Uterus (tissue), 3 donors: ENCODE measurements at regions not wholly inside any gene's neighbourhood (a gene's known extent, or its start where the extent isn't known, plus 50 kb on each side); places are given as distances from the start of the nearest gene placed in this dataset.

ENCODE experiments used
- DNase-seq, 2 donors: peaks; one replicate each; pipeline ENCODE4 v3.0.0-alpha.2; 2019 to 2020
- H3K27ac ChIP-seq, 2 donors: fragments of 200-600 bp; sonication (generic); 1 replicate in 1 of 2; 2 replicates in 1 of 2; pipeline ENCODE4 v1.5.1; 2016 to 2018
- H3K27me3 ChIP-seq, 2 donors: fragments of 200-600 bp; sonication (generic); one replicate each; pipeline ENCODE4 v1.5.1; 2018 to 2019; ENCODE audit warnings: control low read depth in 1 of 2
- H3K36me3 ChIP-seq, 2 donors: fragments of 200-600 bp; sonication (generic); one replicate each; pipeline ENCODE4 v1.5.1; 2019; ENCODE audit warnings: control low read depth in 1 of 2
- H3K4me1 ChIP-seq, 2 donors: fragments of 200-600 bp; sonication (generic); one replicate each; pipeline ENCODE4 v1.5.1; 2018 to 2019; ENCODE audit warnings: control low read depth in 1 of 2
- H3K4me3 ChIP-seq, 2 donors: fragments of 200-600 bp; sonication (generic); 1 replicate in 1 of 2; 2 replicates in 1 of 2; pipeline ENCODE4 v1.5.1; 2018 to 2019; ENCODE audit warnings: mild to moderate bottlenecking in 1 of 2
- H3K9me3 ChIP-seq, 2 donors: fragments of 200-600 bp; sonication (generic); one replicate each; pipeline ENCODE4 v1.5.1; 2019; ENCODE audit warnings: control low read depth in 1 of 2
- POLR2A ChIP-seq, 2 donors: fragments of 450-650 bp; IDR thresholded peaks; one replicate each; pipeline ENCODE4 v1.6.1; 2016; ENCODE audit warnings: antibody characterized with exemption in 2 of 2, mild to moderate bottlenecking in 1 of 2, moderate library complexity in 1 of 2
- intact Hi-C: fragments of 100-400 bp; cut with DNase I; formaldehyde crosslinking; loops from one replicate; pipeline ENCODE4 v1.15.1; 2023; ENCODE audit warnings: low total_unique reads
- TF ChIP-seq, protein P1 (sequence below), 4 experiments: fragments of 200-600 bp in 2 of 4; fragments of 450-650 bp in 2 of 4; sonication (generic) in 2 of 4; IDR thresholded peaks; one replicate each; pipeline ENCODE4 v1.5.1; 2016 to 2019; ENCODE audit warnings: antibody characterized with exemption in 4 of 4, mild to moderate bottlenecking in 2 of 4, moderate library complexity in 1 of 4
- donor health status: DM: yes; HTN: yes; CAD: no.

DNA sequence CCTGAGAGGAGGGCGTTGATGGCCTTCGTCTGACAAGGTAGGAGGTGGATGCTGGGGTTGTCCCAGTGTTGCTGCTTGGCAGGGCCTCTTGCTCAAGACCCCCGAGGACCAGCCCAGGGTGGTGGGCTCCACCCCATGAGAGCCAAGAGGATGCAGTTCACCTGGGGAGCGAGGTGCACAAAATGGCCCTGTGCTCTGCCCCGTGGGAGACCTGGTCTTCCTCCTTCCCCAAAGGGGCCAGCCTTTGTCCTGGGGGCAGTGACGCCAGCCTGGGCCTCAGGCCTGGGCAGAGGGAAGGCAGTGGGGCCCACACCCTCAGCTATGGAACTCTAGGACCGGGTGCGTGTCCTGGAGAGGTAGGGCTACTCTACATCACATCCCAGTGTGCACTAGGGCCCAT is 1233.3 kb downstream of the TBC1D22A start:
- H3K27ac ChIP-seq: no peak overlapping the region
- TF ChIP-seq, protein P1, sequence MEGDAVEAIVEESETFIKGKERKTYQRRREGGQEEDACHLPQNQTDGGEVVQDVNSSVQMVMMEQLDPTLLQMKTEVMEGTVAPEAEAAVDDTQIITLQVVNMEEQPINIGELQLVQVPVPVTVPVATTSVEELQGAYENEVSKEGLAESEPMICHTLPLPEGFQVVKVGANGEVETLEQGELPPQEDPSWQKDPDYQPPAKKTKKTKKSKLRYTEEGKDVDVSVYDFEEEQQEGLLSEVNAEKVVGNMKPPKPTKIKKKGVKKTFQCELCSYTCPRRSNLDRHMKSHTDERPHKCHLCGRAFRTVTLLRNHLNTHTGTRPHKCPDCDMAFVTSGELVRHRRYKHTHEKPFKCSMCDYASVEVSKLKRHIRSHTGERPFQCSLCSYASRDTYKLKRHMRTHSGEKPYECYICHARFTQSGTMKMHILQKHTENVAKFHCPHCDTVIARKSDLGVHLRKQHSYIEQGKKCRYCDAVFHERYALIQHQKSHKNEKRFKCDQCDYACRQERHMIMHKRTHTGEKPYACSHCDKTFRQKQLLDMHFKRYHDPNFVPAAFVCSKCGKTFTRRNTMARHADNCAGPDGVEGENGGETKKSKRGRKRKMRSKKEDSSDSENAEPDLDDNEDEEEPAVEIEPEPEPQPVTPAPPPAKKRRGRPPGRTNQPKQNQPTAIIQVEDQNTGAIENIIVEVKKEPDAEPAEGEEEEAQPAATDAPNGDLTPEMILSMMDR (IDR thresholded peaks at IDR 0.05): no peak
- TF ChIP-seq POLR2A (IDR thresholded peaks at IDR 0.05): no peak
- no peak for DNase-seq
- no peaks in the 10 kb centered on the region for H3K27me3 ChIP-seq
- H3K4me3 ChIP-seq: no peak overlapping the region
- no peaks in the 10 kb centered on the region for H3K9me3 ChIP-seq
- H3K36me3 ChIP-seq: no peaks in the 10 kb centered on the region
- intact Hi-C loops: no loop called here
- H3K4me1 ChIP-seq: no peaks in the 10 kb centered on the region

DNA sequence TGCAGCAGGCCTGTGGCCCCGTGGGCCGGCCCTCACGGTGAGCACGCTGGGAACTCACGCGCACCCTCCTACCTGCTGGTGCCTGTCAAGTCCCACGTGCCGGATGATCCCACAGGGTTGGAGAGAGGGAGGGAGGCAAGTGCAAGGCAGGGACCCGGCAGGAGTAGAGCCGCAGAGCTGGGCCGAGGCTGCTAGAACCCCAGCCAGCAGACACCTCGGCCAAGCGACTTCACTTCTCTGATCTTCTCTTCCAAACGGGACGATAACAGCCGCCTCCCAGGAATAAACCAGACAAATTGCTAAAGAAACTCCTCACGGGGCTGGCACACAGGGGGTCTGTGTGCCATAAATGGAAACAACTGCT is 1232.8 kb downstream of the TBC1D22A start:
- Histone ChIP-seq H3K27me3 (no peaks in the 10 kb centered on the region), H3K4me3 (no peak overlapping the region), H3K9me3 (no peaks in the 10 kb centered on the region), H3K4me1 (no peaks in the 10 kb centered on the region), H3K36me3 (no peaks in the 10 kb centered on the region), H3K27ac (no peak overlapping the region)
- DNase-seq: no peak
- intact Hi-C loops: no loop called here
- TF ChIP-seq, protein P1 (IDR thresholded peaks at IDR 0.05): no peak
- TF ChIP-seq POLR2A (IDR thresholded peaks at IDR 0.05): no peak

DNA sequence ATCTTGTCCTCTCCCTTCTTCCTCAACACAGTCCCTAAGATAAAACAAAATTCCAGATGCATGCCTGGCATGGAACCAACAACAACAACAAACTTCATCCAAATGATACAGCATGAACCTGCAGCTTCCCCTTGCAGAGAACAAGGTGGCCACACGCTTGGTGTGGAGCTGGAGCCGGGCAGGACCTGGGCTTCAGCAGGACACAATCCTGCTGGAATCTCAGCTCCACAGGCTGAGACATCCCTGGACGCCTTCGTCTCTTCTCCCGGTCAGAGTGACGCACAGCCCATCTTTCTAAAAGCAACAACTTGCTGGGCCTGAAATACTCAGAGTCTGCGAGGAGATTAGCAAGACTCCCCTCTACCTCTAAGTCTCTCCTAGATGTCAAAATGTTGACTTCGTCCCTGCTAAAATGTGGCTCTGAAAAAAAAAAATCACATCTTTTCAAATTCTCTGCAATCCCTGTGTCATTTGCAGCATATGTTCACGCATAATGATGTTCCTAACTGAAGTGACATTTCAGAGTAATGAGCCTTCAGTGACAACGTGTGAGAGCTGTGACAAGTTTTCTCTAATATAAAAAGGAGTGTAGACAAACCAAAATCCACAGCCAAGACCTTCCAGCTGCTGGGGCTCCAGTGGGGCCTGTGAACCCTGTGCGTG is 1232.3 kb downstream of the TBC1D22A start:
- Histone ChIP-seq H3K4me3 (no peak overlapping the region), H3K27me3 (no peaks in the 10 kb centered on the region), H3K27ac (no peak overlapping the region), H3K36me3 (no peaks in the 10 kb centered on the region), H3K9me3 (no peaks in the 10 kb centered on the region), H3K4me1 (no peaks in the 10 kb centered on the region)
- TF ChIP-seq, protein P1 (IDR thresholded peaks at IDR 0.05): no peak
- no peak for TF ChIP-seq POLR2A (IDR thresholded peaks at IDR 0.05)
- intact Hi-C loops: no loop called here
- DNase-seq: no peak

DNA sequence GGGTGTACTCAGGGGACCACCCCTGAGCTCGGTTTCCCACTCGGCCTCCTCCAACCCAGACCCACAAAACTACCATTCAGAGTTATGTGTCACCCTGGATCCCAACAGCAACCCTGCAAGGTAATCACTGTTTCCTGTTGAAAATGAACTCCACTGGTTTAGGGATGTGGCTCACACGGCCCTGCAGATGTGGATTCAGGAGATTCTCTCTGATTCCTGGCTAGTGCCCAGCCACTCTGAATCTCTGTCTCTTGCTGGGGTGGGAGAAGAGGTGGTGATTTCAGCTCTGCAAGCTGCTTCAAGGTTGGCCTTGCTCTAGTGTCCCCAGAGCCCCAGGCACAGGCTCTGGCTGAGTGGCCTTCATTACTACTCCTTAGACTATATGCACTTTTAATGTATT is 1231.6 kb downstream of the TBC1D22A start:
- H3K4me1 ChIP-seq: no peaks in the 10 kb centered on the region
- intact Hi-C loops: no loop called here
- no peaks in the 10 kb centered on the region for H3K9me3 ChIP-seq
- TF ChIP-seq POLR2A (IDR thresholded peaks at IDR 0.05): no peak
- TF ChIP-seq, protein P1 (IDR thresholded peaks at IDR 0.05): no peak
- H3K4me3 ChIP-seq: no peak overlapping the region
- no peak overlapping the region for H3K27ac ChIP-seq
- no peaks in the 10 kb centered on the region for H3K27me3 ChIP-seq
- no peaks in the 10 kb centered on the region for H3K36me3 ChIP-seq
- DNase-seq: no peak

DNA sequence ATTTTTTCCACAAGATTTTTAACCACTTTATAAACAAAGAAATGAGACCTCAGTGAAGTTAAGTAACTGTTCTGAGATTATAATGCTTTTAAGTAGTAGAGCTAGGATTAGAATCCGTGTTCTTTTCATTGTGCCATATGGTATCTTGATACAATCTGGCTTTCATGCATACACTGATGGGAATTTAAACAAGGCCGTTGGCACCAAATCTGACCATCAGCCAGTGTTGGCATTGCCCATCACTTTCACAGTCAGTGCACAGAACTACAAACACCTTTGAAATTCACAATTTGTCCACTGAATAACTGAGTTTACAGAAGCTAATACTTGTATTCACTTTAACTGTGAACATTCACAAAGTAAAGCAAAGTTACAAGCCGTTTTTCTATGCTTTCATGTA is 1228.0 kb downstream of the TBC1D22A start:
- Histone ChIP-seq H3K36me3 (no peaks in the 10 kb centered on the region), H3K9me3 (peaks cover 0 to 5% of the 10 kb centered on the region in 2 donors), H3K4me3 (no peak overlapping the region), H3K4me1 (no peaks in the 10 kb centered on the region), H3K27me3 (no peaks in the 10 kb centered on the region), H3K27ac (no peak overlapping the region)
- intact Hi-C loops: no loop called here
- TF ChIP-seq, protein P1 (IDR thresholded peaks at IDR 0.05): no peak
- TF ChIP-seq POLR2A (IDR thresholded peaks at IDR 0.05): no peak
- no peak for DNase-seq
